GM23338 (cell line): ENCODE measurements at regions not wholly inside any gene's neighbourhood (a gene's known extent, or its start where the extent isn't known, plus 50 kb on each side); places are given as distances from the start of the nearest gene placed in this dataset.

ENCODE experiments used
- ATAC-seq: fragments of 200-7000 bp; cut with Tn5 transposase; 3 replicates; pipeline ENCODE4 v1.9.1; 2020
- DNase-seq: peaks from one replicate; pipeline ENCODE4 v3.0.0-alpha.2; 2015; ENCODE audit warnings: low spot score
- H2AFZ ChIP-seq: fragments of 200-600 bp; sonication (generic); 2 replicates; pipeline ENCODE4 v1.8.0; 2016; ENCODE audit warnings: antibody characterized with exemption, mild to moderate bottlenecking, moderate library complexity
- H3F3A ChIP-seq: fragments of 200-600 bp; sonication (generic); replicated peaks from 2 replicates; pipeline ENCODE4 v1.8.0; 2017; ENCODE audit warnings: antibody characterized with exemption, mixed run types, low read depth
- H3K27ac ChIP-seq: fragments of 200-600 bp; sonication (generic); 2 replicates; pipeline ENCODE4 v1.6.1; 2016; ENCODE audit warnings: low read depth
- H3K27me3 ChIP-seq: fragments of 200-600 bp; sonication (generic); 2 replicates; pipeline ENCODE4 v1.8.0; 2016; ENCODE audit warnings: mild to moderate bottlenecking, mixed run types, moderate library complexity; ENCODE audit not compliant: insufficient read depth
- H3K36me3 ChIP-seq: fragments of 200-600 bp; sonication (generic); 2 replicates; pipeline ENCODE4 v1.8.0; 2016; ENCODE audit warnings: mild to moderate bottlenecking; ENCODE audit not compliant: insufficient read depth
- H3K4me1 ChIP-seq: fragments of 200-600 bp; sonication (generic); 2 replicates; pipeline ENCODE4 v1.8.0; 2016; ENCODE audit warnings: mild to moderate bottlenecking, moderate library complexity; ENCODE audit not compliant: insufficient read depth
- H3K4me2 ChIP-seq: fragments of 200-600 bp; sonication (generic); 2 replicates; pipeline ENCODE4 v1.7.1; 2017; ENCODE audit warnings: mixed run types
- H3K4me3 ChIP-seq: fragments of 200-600 bp; sonication (generic); 2 replicates; pipeline ENCODE4 v1.6.1; 2016; ENCODE audit warnings: mixed run types
- H3K79me2 ChIP-seq: fragments of 200-600 bp; sonication (generic); replicated peaks from 2 replicates; pipeline ENCODE4 v1.8.0; 2017; ENCODE audit warnings: mild to moderate bottlenecking; ENCODE audit not compliant: insufficient read depth
- H3K9me2 ChIP-seq: fragments of 200-600 bp; sonication (generic); 2 replicates; pipeline ENCODE4 v1.8.0; 2017; ENCODE audit not compliant: insufficient read depth
- H4K20me1 ChIP-seq: fragments of 200-600 bp; sonication (generic); replicated peaks from 2 replicates; pipeline ENCODE4 v1.8.0; 2017; ENCODE audit warnings: mild to moderate bottlenecking; ENCODE audit not compliant: insufficient read depth
- H3K27ac Mint-ChIP-seq: 2 replicates; pipeline ENCODE4 v1.8.0; 2020; ENCODE audit warnings: inconsistent platforms, mild to moderate bottlenecking, moderate library complexity, mixed read lengths
- H3K27me3 Mint-ChIP-seq: 3 replicates; pipeline ENCODE4 v1.8.0; 2022; ENCODE audit warnings: low read depth, mild to moderate bottlenecking, moderate library complexity, mixed read lengths, inconsistent platforms; ENCODE audit not compliant: insufficient read depth, poor library complexity
- H3K36me3 Mint-ChIP-seq: 3 replicates; pipeline ENCODE4 v1.8.0; 2021; ENCODE audit warnings: low read depth, mild to moderate bottlenecking, inconsistent platforms, moderate library complexity, mixed read lengths
- H3K4me1 Mint-ChIP-seq: 3 replicates; pipeline ENCODE4 v1.8.0; 2020; ENCODE audit warnings: mild to moderate bottlenecking, inconsistent platforms, mixed read lengths
- H3K4me3 Mint-ChIP-seq: 3 replicates; pipeline ENCODE4 v1.8.0; 2021; ENCODE audit warnings: moderate library complexity, mild to moderate bottlenecking, inconsistent platforms, mixed read lengths
- H3K9me3 Mint-ChIP-seq: 3 replicates; pipeline ENCODE4 v1.8.0; 2020; ENCODE audit warnings: moderate library complexity, mild to moderate bottlenecking, inconsistent platforms, mixed read lengths
- CREB1 ChIP-seq: fragments of 250-450 bp; sonication (Bioruptor Pico); IDR thresholded peaks from 2 replicates; pipeline ENCODE4 v1.5.0; 2020; ENCODE audit warnings: low read depth, mild to moderate bottlenecking, moderate library complexity
- CTCF ChIP-seq, 2 experiments: fragments of 200-600 bp in 1 of 2; sonication (generic) in 1 of 2; conservative IDR thresholded peaks; 2 replicates each; pipeline versions ENCODE4 v1.5.1 to v1.6.1; 2016 to 2017; ENCODE audit warnings: antibody characterized with exemption in 2 of 2, low read depth in 2 of 2, mild to moderate bottlenecking in 2 of 2, moderate library complexity in 1 of 2
- EZH2 ChIP-seq: fragments of 200-600 bp; sonication (generic); IDR thresholded peaks from one replicate; pipeline ENCODE4 v1.8.0; 2017; ENCODE audit warnings: antibody characterized with exemption, mild to moderate bottlenecking, low read depth; ENCODE audit not compliant: unreplicated experiment
- EZH2phosphoT487 ChIP-seq: fragments of 200-600 bp; sonication (generic); IDR thresholded peaks from one replicate; pipeline ENCODE4 v1.8.1; 2018; ENCODE audit warnings: antibody characterized with exemption; ENCODE audit not compliant: unreplicated experiment
- JUNB ChIP-seq: IDR thresholded peaks from one replicate; pipeline ENCODE4 v1.6.1; 2016; ENCODE audit warnings: antibody characterized with exemption; ENCODE audit not compliant: unreplicated experiment
- NANOG ChIP-seq: IDR thresholded peaks from 2 replicates; pipeline ENCODE4 v1.6.1; 2016; ENCODE audit warnings: antibody characterized with exemption, borderline replicate concordance
- POLR2AphosphoS5 ChIP-seq: IDR thresholded peaks from 2 replicates; pipeline ENCODE4 v1.6.1; 2016; ENCODE audit warnings: antibody characterized with exemption, low read depth
- STAT1 ChIP-seq: IDR thresholded peaks from one replicate; pipeline ENCODE4 v1.6.1; 2016; ENCODE audit warnings: antibody characterized with exemption; ENCODE audit not compliant: unreplicated experiment
- ZNF114 ChIP-seq: fragments of 250-450 bp; sonication (Bioruptor Pico); IDR thresholded peaks from 2 replicates; pipeline ENCODE4 v1.5.0; 2020; ENCODE audit warnings: mild to moderate bottlenecking, moderate library complexity
- ZNF331 ChIP-seq: fragments of 250-450 bp; sonication (Bioruptor Pico); IDR thresholded peaks from 2 replicates; pipeline ENCODE4 v1.5.0; 2020; ENCODE audit warnings: low read depth, mild to moderate bottlenecking, moderate library complexity
- TF ChIP-seq, protein P1 (sequence below): fragments of 250-450 bp; sonication (Bioruptor Pico); IDR thresholded peaks from 2 replicates; pipeline ENCODE4 v1.5.0; 2020; ENCODE audit warnings: mild to moderate bottlenecking, moderate library complexity
- TF ChIP-seq, protein P2 (sequence below): IDR thresholded peaks from 2 replicates; pipeline ENCODE4 v1.6.1; 2016; ENCODE audit warnings: antibody characterized with exemption
- TF ChIP-seq, protein P3 (sequence below): IDR thresholded peaks from one replicate; pipeline ENCODE4 v1.6.1; 2018; ENCODE audit warnings: antibody characterized with exemption; ENCODE audit not compliant: unreplicated experiment

DNA sequence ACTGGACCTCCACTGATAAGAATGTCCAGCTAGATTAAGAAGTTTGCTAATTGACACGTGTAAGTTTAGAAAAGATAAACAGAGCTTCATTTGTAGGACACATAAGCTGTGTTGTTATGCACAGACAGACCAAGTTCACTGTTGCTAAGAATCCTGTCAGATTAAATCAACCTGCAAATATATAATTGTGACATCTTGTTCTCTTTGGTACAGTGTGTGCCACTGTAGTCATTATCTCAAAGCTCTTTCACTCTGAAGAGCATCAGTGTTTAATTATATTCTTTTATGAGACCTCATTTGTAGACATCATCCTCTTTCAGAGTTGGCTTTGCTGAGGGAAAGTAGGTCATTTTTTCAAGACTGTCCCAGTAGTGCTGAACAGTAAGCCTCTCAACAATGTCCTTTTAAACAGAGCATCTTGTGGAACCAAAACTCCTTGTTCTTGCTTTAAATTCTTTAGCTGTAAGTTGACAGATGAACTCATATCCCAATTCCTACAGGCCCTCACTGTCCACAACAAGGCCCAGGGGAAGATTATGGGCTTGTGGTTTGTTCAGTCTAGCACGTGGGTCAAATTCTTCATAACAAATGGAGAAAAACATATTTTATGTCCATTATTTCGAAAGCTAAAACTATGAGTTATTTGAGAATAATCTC, 252.4 kb downstream of the HDGFL1 start:
- Histone ChIP-seq H3K4me3 (no peak overlapping the region), H3K27me3 (no peaks in the 10 kb centered on the region), H3K36me3 (no peaks in the 10 kb centered on the region), H3K4me2 (no peak overlapping the region), H3K79me2 (no peaks in the 10 kb centered on the region), H4K20me1 (no peaks in the 10 kb centered on the region), H3K9me2 (peaks cover 16% of the 10 kb centered on the region; the same call in 1 of the 2 replicates), H3F3A (no peaks in the 10 kb centered on the region), H3K27ac (no peak overlapping the region), H3K4me1 (no peaks in the 10 kb centered on the region), H2AFZ (no peak overlapping the region)
- Mint-ChIP-seq H3K27me3 (no peaks in the 10 kb centered on the region), H3K4me1 (no peaks in the 10 kb centered on the region), H3K36me3 (no peaks in the 10 kb centered on the region), H3K4me3 (no peak overlapping the region), H3K9me3 (no peaks in the 10 kb centered on the region), H3K27ac (no peak overlapping the region)
- no peak for DNase-seq
- TF ChIP-seq CTCF (conservative IDR thresholded peaks at IDR 0.05; ENCODE audit: low read depth in 2 of 2) (no peak), CREB1 (CRISPR knock-in tag) (no peak), NANOG (no peak), EZH2 (no peak), STAT1 (no peak), JUNB (no peak), ZNF114 (no peak), EZH2phosphoT487 (no peak), POLR2AphosphoS5 (no peak), ZNF331 (CRISPR knock-in tag) (no peak)
- TF ChIP-seq, protein P1, sequence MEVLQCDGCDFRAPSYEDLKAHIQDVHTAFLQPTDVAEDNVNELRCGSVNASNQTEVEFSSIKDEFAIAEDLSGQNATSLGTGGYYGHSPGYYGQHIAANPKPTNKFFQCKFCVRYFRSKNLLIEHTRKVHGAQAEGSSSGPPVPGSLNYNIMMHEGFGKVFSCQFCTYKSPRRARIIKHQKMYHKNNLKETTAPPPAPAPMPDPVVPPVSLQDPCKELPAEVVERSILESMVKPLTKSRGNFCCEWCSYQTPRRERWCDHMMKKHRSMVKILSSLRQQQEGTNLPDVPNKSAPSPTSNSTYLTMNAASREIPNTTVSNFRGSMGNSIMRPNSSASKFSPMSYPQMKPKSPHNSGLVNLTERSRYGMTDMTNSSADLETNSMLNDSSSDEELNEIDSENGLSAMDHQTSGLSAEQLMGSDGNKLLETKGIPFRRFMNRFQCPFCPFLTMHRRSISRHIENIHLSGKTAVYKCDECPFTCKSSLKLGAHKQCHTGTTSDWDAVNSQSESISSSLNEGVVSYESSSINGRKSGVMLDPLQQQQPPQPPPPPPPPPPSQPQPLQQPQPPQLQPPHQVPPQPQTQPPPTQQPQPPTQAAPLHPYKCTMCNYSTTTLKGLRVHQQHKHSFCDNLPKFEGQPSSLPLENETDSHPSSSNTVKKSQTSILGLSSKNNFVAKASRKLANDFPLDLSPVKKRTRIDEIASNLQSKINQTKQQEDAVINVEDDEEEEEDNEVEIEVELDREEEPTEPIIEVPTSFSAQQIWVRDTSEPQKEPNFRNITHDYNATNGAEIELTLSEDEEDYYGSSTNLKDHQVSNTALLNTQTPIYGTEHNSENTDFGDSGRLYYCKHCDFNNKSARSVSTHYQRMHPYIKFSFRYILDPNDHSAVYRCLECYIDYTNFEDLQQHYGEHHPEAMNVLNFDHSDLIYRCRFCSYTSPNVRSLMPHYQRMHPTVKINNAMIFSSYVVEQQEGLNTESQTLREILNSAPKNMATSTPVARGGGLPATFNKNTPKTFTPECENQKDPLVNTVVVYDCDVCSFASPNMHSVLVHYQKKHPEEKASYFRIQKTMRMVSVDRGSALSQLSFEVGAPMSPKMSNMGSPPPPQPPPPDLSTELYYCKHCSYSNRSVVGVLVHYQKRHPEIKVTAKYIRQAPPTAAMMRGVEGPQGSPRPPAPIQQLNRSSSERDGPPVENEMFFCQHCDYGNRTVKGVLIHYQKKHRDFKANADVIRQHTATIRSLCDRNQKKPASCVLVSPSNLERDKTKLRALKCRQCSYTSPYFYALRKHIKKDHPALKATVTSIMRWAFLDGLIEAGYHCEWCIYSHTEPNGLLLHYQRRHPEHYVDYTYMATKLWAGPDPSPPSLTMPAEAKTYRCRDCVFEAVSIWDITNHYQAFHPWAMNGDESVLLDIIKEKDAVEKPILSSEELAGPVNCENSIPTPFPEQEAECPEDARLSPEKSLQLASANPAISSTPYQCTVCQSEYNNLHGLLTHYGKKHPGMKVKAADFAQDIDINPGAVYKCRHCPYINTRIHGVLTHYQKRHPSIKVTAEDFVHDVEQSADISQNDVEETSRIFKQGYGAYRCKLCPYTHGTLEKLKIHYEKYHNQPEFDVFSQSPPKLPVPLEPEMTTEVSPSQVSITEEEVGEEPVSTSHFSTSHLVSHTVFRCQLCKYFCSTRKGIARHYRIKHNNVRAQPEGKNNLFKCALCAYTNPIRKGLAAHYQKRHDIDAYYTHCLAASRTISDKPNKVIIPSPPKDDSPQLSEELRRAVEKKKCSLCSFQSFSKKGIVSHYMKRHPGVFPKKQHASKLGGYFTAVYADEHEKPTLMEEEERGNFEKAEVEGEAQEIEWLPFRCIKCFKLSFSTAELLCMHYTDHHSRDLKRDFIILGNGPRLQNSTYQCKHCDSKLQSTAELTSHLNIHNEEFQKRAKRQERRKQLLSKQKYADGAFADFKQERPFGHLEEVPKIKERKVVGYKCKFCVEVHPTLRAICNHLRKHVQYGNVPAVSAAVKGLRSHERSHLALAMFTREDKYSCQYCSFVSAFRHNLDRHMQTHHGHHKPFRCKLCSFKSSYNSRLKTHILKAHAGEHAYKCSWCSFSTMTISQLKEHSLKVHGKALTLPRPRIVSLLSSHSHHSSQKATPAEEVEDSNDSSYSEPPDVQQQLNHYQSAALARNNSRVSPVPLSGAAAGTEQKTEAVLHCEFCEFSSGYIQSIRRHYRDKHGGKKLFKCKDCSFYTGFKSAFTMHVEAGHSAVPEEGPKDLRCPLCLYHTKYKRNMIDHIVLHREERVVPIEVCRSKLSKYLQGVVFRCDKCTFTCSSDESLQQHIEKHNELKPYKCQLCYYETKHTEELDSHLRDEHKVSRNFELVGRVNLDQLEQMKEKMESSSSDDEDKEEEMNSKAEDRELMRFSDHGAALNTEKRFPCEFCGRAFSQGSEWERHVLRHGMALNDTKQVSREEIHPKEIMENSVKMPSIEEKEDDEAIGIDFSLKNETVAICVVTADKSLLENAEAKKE: no peak
- TF ChIP-seq, protein P2, sequence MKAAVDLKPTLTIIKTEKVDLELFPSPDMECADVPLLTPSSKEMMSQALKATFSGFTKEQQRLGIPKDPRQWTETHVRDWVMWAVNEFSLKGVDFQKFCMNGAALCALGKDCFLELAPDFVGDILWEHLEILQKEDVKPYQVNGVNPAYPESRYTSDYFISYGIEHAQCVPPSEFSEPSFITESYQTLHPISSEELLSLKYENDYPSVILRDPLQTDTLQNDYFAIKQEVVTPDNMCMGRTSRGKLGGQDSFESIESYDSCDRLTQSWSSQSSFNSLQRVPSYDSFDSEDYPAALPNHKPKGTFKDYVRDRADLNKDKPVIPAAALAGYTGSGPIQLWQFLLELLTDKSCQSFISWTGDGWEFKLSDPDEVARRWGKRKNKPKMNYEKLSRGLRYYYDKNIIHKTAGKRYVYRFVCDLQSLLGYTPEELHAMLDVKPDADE: no peak
- TF ChIP-seq, protein P3, sequence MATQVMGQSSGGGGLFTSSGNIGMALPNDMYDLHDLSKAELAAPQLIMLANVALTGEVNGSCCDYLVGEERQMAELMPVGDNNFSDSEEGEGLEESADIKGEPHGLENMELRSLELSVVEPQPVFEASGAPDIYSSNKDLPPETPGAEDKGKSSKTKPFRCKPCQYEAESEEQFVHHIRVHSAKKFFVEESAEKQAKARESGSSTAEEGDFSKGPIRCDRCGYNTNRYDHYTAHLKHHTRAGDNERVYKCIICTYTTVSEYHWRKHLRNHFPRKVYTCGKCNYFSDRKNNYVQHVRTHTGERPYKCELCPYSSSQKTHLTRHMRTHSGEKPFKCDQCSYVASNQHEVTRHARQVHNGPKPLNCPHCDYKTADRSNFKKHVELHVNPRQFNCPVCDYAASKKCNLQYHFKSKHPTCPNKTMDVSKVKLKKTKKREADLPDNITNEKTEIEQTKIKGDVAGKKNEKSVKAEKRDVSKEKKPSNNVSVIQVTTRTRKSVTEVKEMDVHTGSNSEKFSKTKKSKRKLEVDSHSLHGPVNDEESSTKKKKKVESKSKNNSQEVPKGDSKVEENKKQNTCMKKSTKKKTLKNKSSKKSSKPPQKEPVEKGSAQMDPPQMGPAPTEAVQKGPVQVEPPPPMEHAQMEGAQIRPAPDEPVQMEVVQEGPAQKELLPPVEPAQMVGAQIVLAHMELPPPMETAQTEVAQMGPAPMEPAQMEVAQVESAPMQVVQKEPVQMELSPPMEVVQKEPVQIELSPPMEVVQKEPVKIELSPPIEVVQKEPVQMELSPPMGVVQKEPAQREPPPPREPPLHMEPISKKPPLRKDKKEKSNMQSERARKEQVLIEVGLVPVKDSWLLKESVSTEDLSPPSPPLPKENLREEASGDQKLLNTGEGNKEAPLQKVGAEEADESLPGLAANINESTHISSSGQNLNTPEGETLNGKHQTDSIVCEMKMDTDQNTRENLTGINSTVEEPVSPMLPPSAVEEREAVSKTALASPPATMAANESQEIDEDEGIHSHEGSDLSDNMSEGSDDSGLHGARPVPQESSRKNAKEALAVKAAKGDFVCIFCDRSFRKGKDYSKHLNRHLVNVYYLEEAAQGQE: no peak
- ATAC-seq: no peak
